H9 (cell line): ENCODE measurements at regions not wholly inside any gene's neighbourhood (a gene's known extent, or its start where the extent isn't known, plus 50 kb on each side); places are given as distances from the start of the nearest gene placed in this dataset.

Experiments
- DNase-seq: peaks from one replicate; pipeline ENCODE4 v3.0.0-alpha.2; 2017
- H2AFZ ChIP-seq: one replicate; pipeline ENCODE4 v1.6.1; 2013; ENCODE audit warnings: mild to moderate bottlenecking, low read length, control low read depth, moderate library complexity
- H2AK5ac ChIP-seq: 2 replicates; pipeline ENCODE4 v1.6.1; 2013; ENCODE audit warnings: low read length, control low read depth, mixed read lengths; ENCODE audit not compliant: insufficient read length
- H2BK120ac ChIP-seq: one replicate; pipeline ENCODE4 v1.6.1; 2013; ENCODE audit warnings: low read depth, mild to moderate bottlenecking, low read length, control low read depth, inconsistent platforms; ENCODE audit not compliant: poor library complexity, severe bottlenecking
- H2BK12ac ChIP-seq: 2 replicates; pipeline ENCODE4 v1.6.1; 2013; ENCODE audit warnings: low read length, control low read depth, mixed read lengths, low read depth; ENCODE audit not compliant: insufficient read length
- H2BK15ac ChIP-seq: 2 replicates; pipeline ENCODE4 v1.6.1; 2013; ENCODE audit warnings: low read depth, low read length, control low read depth
- H2BK20ac ChIP-seq: one replicate; pipeline ENCODE4 v1.6.1; 2013; ENCODE audit warnings: low read depth, mild to moderate bottlenecking, low read length, control low read depth, inconsistent platforms; ENCODE audit not compliant: poor library complexity, severe bottlenecking
- H2BK5ac ChIP-seq: 2 replicates; pipeline ENCODE4 v1.6.1; 2013; ENCODE audit warnings: low read length, control low read depth, mixed read lengths; ENCODE audit not compliant: insufficient read length
- H3K14ac ChIP-seq: 2 replicates; pipeline ENCODE4 v1.6.1; 2013; ENCODE audit warnings: low read length, control low read depth; ENCODE audit not compliant: insufficient read depth
- H3K18ac ChIP-seq: 2 replicates; pipeline ENCODE4 v1.6.1; 2013; ENCODE audit warnings: low read depth, mild to moderate bottlenecking, mixed read lengths, low read length, control low read depth; ENCODE audit not compliant: insufficient read length
- H3K23ac ChIP-seq: 2 replicates; pipeline ENCODE4 v1.6.1; 2013; ENCODE audit warnings: low read length, control low read depth, mixed read lengths, low read depth; ENCODE audit not compliant: insufficient read length
- H3K23me2 ChIP-seq: 2 replicates; pipeline ENCODE4 v1.6.1; 2013; ENCODE audit warnings: low read depth, mild to moderate bottlenecking, mixed read lengths, low read length, control low read depth; ENCODE audit not compliant: insufficient read length, poor library complexity, severe bottlenecking
- H3K27ac ChIP-seq: 2 replicates; pipeline ENCODE4 v1.5.1; 2013; ENCODE audit warnings: low read length, control low read depth, mixed read lengths, low read depth; ENCODE audit not compliant: insufficient read length
- H3K27me3 ChIP-seq: 2 replicates; pipeline ENCODE4 v1.6.1; 2013; ENCODE audit warnings: low read length, control low read depth, inconsistent platforms; ENCODE audit not compliant: insufficient read depth
- H3K4ac ChIP-seq: 2 replicates; pipeline ENCODE4 v1.6.1; 2013; ENCODE audit warnings: low read depth, mild to moderate bottlenecking, control low read depth, inconsistent platforms, low read length, moderate library complexity
- H3K4me1 ChIP-seq: 2 replicates; pipeline ENCODE4 v1.6.1; 2013; ENCODE audit warnings: low read length, control low read depth, inconsistent platforms; ENCODE audit not compliant: insufficient read depth
- H3K4me2 ChIP-seq: 2 replicates; pipeline ENCODE4 v1.6.1; 2013; ENCODE audit warnings: low read length, control low read depth, mixed read lengths; ENCODE audit not compliant: insufficient read length, insufficient read depth
- H3K56ac ChIP-seq: 2 replicates; pipeline ENCODE4 v1.6.1; 2013; ENCODE audit warnings: low read depth, mild to moderate bottlenecking, mixed read lengths, low read length, control low read depth; ENCODE audit not compliant: insufficient read length
- H3K79me1 ChIP-seq: 2 replicates; pipeline ENCODE4 v1.6.1; 2013; ENCODE audit warnings: low read depth, mild to moderate bottlenecking, moderate library complexity, low read length, control low read depth, inconsistent platforms; ENCODE audit not compliant: insufficient read depth, poor library complexity, severe bottlenecking
- H3K79me2 ChIP-seq: 2 replicates; pipeline ENCODE4 v1.6.1; 2013; ENCODE audit warnings: low read length, control low read depth, inconsistent platforms; ENCODE audit not compliant: insufficient read depth
- H3K9ac ChIP-seq: 2 replicates; pipeline ENCODE4 v1.6.1; 2013; ENCODE audit warnings: low read length, control low read depth, mixed read lengths; ENCODE audit not compliant: insufficient read length; ENCODE audit errors: extremely low read depth
- H3K9me3 ChIP-seq: one replicate; pipeline ENCODE4 v1.6.1; 2013; ENCODE audit warnings: low read depth, low read length, inconsistent platforms; ENCODE audit not compliant: control insufficient read depth
- H3T11ph ChIP-seq: one replicate; pipeline ENCODE4 v1.6.1; 2013; ENCODE audit warnings: mild to moderate bottlenecking, low read length, control low read depth, inconsistent platforms
- H4K20me1 ChIP-seq: one replicate; pipeline ENCODE4 v1.6.1; 2013; ENCODE audit not compliant: control insufficient read depth, insufficient read length, insufficient read depth
- H4K5ac ChIP-seq: 2 replicates; pipeline ENCODE4 v1.6.1; 2013; ENCODE audit warnings: low read depth, mild to moderate bottlenecking, mixed read lengths, low read length, control low read depth; ENCODE audit not compliant: insufficient read length
- H4K8ac ChIP-seq: replicated peaks from 2 replicates; pipeline ENCODE4 v1.6.1; 2013; ENCODE audit warnings: low read length, control low read depth, mixed read lengths, low read depth; ENCODE audit not compliant: insufficient read length
- H4K91ac ChIP-seq: 2 replicates; pipeline ENCODE4 v1.6.1; 2013; ENCODE audit warnings: low read depth, mild to moderate bottlenecking, moderate library complexity, mixed read lengths, low read length, control low read depth; ENCODE audit not compliant: insufficient read length
- H3K27ac Mint-ChIP-seq, 3 experiments: 2 replicates in 2 of 3; 3 replicates in 1 of 3; pipeline ENCODE4 v1.8.0; 2020 to 2021; ENCODE audit warnings: mixed read lengths in 3 of 3, mild to moderate bottlenecking in 1 of 3, moderate library complexity in 1 of 3
- H3K27me3 Mint-ChIP-seq: 2 replicates; pipeline ENCODE4 v1.8.0; 2021; ENCODE audit warnings: low read depth, mild to moderate bottlenecking, moderate library complexity, mixed read lengths
- H3K36me3 Mint-ChIP-seq, 3 experiments: 2 replicates in 2 of 3; 3 replicates in 1 of 3; pipeline ENCODE4 v1.8.0; 2020 to 2021; ENCODE audit warnings: low read depth in 3 of 3, mixed read lengths in 3 of 3; ENCODE audit not compliant: insufficient read depth in 1 of 3
- H3K4me1 Mint-ChIP-seq, 2 experiments: 2 replicates each; pipeline ENCODE4 v1.8.0; 2020; ENCODE audit warnings: mixed read lengths in 2 of 2
- H3K4me3 Mint-ChIP-seq, 2 experiments: 2 replicates in 1 of 2; 3 replicates in 1 of 2; pipeline ENCODE4 v1.8.0; 2020 to 2021; ENCODE audit warnings: mild to moderate bottlenecking in 2 of 2, mixed read lengths in 2 of 2, moderate library complexity in 1 of 2
- H3K9me3 Mint-ChIP-seq, 2 experiments: 2 replicates in 1 of 2; 3 replicates in 1 of 2; pipeline ENCODE4 v1.8.0; 2020; ENCODE audit warnings: mild to moderate bottlenecking in 2 of 2, mixed read lengths in 2 of 2, moderate library complexity in 1 of 2
- CTCF ChIP-seq: fragments of 200-600 bp; sonication (generic); conservative IDR thresholded peaks from 3 replicates; pipeline ENCODE4 v1.8.0; 2021; ENCODE audit warnings: antibody characterized with exemption, mild to moderate bottlenecking
- WGBS: extraction: QIAGEN DNeasy Blood & Tissue Kit; methylation state at CpG from one replicate; pipeline ENCODE4 v1.1.7; 2013; ENCODE audit warnings: missing lambda C conversion rate, low lambda C conversion rate, mixed read lengths; ENCODE audit not compliant: insufficient read length; ENCODE audit errors: extremely low coverage; 5-methylcytosine and 5-hydroxymethylcytosine counted together

GRCh38 chr1:239963856-239964255 lies 127.8 kb upstream of the FMN2 start:
- H3T11ph ChIP-seq: no peak overlapping the region
- no peaks in the 10 kb centered on the region for H3K27me3 ChIP-seq
- WGBS: no CpG with 5 or more reads among the region's 6 CpGs
- Mint-ChIP-seq H3K4me3 (no peak overlapping the region), H3K4me1 (no peaks in the 10 kb centered on the region), H3K27me3 (no peaks in the 10 kb centered on the region), H3K36me3 (no peaks in the 10 kb centered on the region; a peak in 1 of 7 replicates), H3K27ac (no peak overlapping the region; a peak in 2 of 7 replicates), H3K9me3 (no peaks in the 10 kb centered on the region)
- H3K79me2 ChIP-seq: no peaks in the 10 kb centered on the region
- H3K4ac ChIP-seq: no peak overlapping the region; the same call in 1 of the 2 replicates
- H4K91ac ChIP-seq: no peak overlapping the region
- no peak overlapping the region for H3K23ac ChIP-seq
- H4K8ac ChIP-seq: no peak overlapping the region
- no peak overlapping the region for H3K14ac ChIP-seq
- H3K9ac ChIP-seq: no peak overlapping the region
- H2BK120ac ChIP-seq: no peak overlapping the region
- no peak overlapping the region for H3K27ac ChIP-seq
- H2AK5ac ChIP-seq: no peak overlapping the region
- no peak for TF ChIP-seq CTCF
- H3K79me1 ChIP-seq: no peaks in the 10 kb centered on the region
- H2BK15ac ChIP-seq: no peak overlapping the region
- no peaks in the 10 kb centered on the region for H4K20me1 ChIP-seq
- no peak overlapping the region for H2BK12ac ChIP-seq
- H3K4me2 ChIP-seq: no peak overlapping the region
- H3K9me3 ChIP-seq: no peaks in the 10 kb centered on the region
- no peak overlapping the region for H2BK5ac ChIP-seq
- DNase-seq: no peak
- H3K23me2 ChIP-seq: no peaks in the 10 kb centered on the region
- H2AFZ ChIP-seq: no peak overlapping the region
- H3K18ac ChIP-seq: no peak overlapping the region
- H3K4me1 ChIP-seq: no peaks in the 10 kb centered on the region
- H2BK20ac ChIP-seq: no peak overlapping the region
- H3K56ac ChIP-seq: no peak overlapping the region
- H4K5ac ChIP-seq: no peak overlapping the region
